Uterus (tissue), 3 donors: ENCODE measurements at regions not wholly inside any gene's neighbourhood (a gene's known extent, or its start where the extent isn't known, plus 50 kb on each side); places are given as distances from the start of the nearest gene placed in this dataset.

Experiments
- DNase-seq, 2 donors: peaks; one replicate each; pipeline ENCODE4 v3.0.0-alpha.2; 2019 to 2020
- H3K27ac ChIP-seq, 2 donors: fragments of 200-600 bp; sonication (generic); 1 replicate in 1 of 2; 2 replicates in 1 of 2; pipeline ENCODE4 v1.5.1; 2016 to 2018
- H3K27me3 ChIP-seq, 2 donors: fragments of 200-600 bp; sonication (generic); one replicate each; pipeline ENCODE4 v1.5.1; 2018 to 2019; ENCODE audit warnings: control low read depth in 1 of 2
- H3K36me3 ChIP-seq, 2 donors: fragments of 200-600 bp; sonication (generic); one replicate each; pipeline ENCODE4 v1.5.1; 2019; ENCODE audit warnings: control low read depth in 1 of 2
- H3K4me1 ChIP-seq, 2 donors: fragments of 200-600 bp; sonication (generic); one replicate each; pipeline ENCODE4 v1.5.1; 2018 to 2019; ENCODE audit warnings: control low read depth in 1 of 2
- H3K4me3 ChIP-seq, 2 donors: fragments of 200-600 bp; sonication (generic); 1 replicate in 1 of 2; 2 replicates in 1 of 2; pipeline ENCODE4 v1.5.1; 2018 to 2019; ENCODE audit warnings: mild to moderate bottlenecking in 1 of 2
- H3K9me3 ChIP-seq, 2 donors: fragments of 200-600 bp; sonication (generic); one replicate each; pipeline ENCODE4 v1.5.1; 2019; ENCODE audit warnings: control low read depth in 1 of 2
- POLR2A ChIP-seq, 2 donors: fragments of 450-650 bp; IDR thresholded peaks; one replicate each; pipeline ENCODE4 v1.6.1; 2016; ENCODE audit warnings: antibody characterized with exemption in 2 of 2, mild to moderate bottlenecking in 1 of 2, moderate library complexity in 1 of 2
- intact Hi-C: fragments of 100-400 bp; cut with DNase I; formaldehyde crosslinking; loops from one replicate; pipeline ENCODE4 v1.15.1; 2023; ENCODE audit warnings: low total_unique reads
- TF ChIP-seq, protein P1 (sequence below), 4 experiments: fragments of 200-600 bp in 2 of 4; fragments of 450-650 bp in 2 of 4; sonication (generic) in 2 of 4; IDR thresholded peaks; one replicate each; pipeline ENCODE4 v1.5.1; 2016 to 2019; ENCODE audit warnings: antibody characterized with exemption in 4 of 4, mild to moderate bottlenecking in 2 of 4, moderate library complexity in 1 of 4
- donor health status: DM: yes; HTN: yes; CAD: no.

DNA sequence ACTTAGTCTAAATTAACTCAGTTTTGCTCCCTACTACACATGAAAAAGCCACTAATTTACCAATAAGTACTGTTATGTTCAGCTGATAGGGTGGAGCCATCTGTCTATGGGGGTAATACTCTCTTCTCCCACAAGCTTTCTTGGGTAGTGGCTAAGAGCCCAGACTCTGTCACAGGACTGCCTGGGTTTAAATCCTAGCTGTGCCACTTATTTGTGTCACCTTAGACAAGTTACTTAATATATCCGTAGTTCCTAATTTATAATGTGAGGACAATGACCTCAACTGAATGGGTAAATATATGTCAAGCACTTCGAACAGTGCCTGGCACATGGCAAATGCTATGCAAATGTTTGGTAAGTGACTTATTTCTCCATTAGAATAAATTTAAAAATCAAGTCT, 185.6 kb downstream of the DACT1 start:
- intact Hi-C loops, result no loop called here

DNA sequence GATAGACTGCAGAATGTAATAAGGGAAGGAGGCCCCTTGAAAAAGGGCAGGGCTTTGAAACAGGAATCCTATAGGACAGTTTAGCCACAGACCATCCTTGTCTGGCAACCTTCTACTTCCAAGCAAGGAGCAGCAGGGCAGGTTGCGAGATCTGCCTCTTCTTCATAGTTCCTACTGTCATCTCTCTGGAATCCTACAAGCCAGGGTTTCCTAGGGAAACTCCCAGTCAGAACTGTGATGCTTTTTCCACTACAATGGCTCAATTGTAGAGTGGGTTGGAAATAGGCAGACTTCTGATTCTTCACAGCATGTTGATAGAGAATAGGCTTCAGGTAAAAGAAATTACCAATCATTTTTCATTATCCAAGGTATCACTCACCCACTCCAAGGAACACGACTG, 186.3 kb downstream of the DACT1 start:
- no peaks in the 10 kb centered on the region for H3K4me1 ChIP-seq
- H3K27me3 ChIP-seq, result no peaks in the 10 kb centered on the region
- intact Hi-C loops, result no loop called here
- H3K9me3 ChIP-seq, result no peaks in the 10 kb centered on the region
- H3K4me3 ChIP-seq, result no peak overlapping the region
- no peaks in the 10 kb centered on the region for H3K36me3 ChIP-seq
- DNase-seq, result no peak
- no peak overlapping the region for H3K27ac ChIP-seq
- TF ChIP-seq POLR2A (IDR thresholded peaks at IDR 0.05), result no peak
- TF ChIP-seq, protein P1, sequence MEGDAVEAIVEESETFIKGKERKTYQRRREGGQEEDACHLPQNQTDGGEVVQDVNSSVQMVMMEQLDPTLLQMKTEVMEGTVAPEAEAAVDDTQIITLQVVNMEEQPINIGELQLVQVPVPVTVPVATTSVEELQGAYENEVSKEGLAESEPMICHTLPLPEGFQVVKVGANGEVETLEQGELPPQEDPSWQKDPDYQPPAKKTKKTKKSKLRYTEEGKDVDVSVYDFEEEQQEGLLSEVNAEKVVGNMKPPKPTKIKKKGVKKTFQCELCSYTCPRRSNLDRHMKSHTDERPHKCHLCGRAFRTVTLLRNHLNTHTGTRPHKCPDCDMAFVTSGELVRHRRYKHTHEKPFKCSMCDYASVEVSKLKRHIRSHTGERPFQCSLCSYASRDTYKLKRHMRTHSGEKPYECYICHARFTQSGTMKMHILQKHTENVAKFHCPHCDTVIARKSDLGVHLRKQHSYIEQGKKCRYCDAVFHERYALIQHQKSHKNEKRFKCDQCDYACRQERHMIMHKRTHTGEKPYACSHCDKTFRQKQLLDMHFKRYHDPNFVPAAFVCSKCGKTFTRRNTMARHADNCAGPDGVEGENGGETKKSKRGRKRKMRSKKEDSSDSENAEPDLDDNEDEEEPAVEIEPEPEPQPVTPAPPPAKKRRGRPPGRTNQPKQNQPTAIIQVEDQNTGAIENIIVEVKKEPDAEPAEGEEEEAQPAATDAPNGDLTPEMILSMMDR (IDR thresholded peaks at IDR 0.05), result no peak

More for the DNA sequence above, 185.6 kb downstream of the DACT1 start:
- Histone ChIP-seq H3K4me3 (no peak overlapping the region), H3K36me3 (no peaks in the 10 kb centered on the region), H3K27ac (no peak overlapping the region), H3K27me3 (no peaks in the 10 kb centered on the region), H3K9me3 (no peaks in the 10 kb centered on the region), H3K4me1 (no peaks in the 10 kb centered on the region)
- DNase-seq, result no peak
- TF ChIP-seq, protein P1 (IDR thresholded peaks at IDR 0.05), result no peak
- TF ChIP-seq POLR2A (IDR thresholded peaks at IDR 0.05), result no peak

DNA sequence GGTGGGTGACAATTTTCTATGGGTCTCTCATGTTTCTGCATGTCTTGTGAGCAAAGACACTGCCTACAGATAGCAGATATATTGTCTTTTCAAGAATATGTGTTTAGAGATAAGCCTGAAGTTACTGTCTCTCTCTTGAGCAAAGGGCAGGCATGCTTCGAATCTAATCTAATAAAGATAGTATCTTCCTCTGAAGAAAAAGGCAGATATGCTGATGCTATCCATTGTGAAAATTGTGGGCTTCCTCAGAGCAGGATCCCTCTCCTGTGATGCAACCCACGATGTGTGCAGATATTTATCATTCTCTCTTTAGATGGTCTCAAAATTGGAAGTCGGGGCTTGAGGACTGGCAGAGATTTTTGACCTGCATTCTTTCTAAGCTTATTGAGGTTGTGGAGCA, 187.0 kb downstream of the DACT1 start:
- Histone ChIP-seq H3K36me3 (no peaks in the 10 kb centered on the region), H3K27me3 (no peaks in the 10 kb centered on the region), H3K4me3 (no peak overlapping the region), H3K9me3 (no peaks in the 10 kb centered on the region), H3K4me1 (no peaks in the 10 kb centered on the region), H3K27ac (no peak overlapping the region)
- intact Hi-C loops, result no loop called here
- no peak for DNase-seq
- no peak for TF ChIP-seq POLR2A (IDR thresholded peaks at IDR 0.05)
- TF ChIP-seq, protein P1 (IDR thresholded peaks at IDR 0.05), result no peak

- no peak overlapping the region for H3K4me3 ChIP-seq
- no peaks in the 10 kb centered on the region for H3K36me3 ChIP-seq
- DNase-seq, result no peak
- no peaks in the 10 kb centered on the region for H3K27me3 ChIP-seq
- no peaks in the 10 kb centered on the region for H3K9me3 ChIP-seq
- TF ChIP-seq POLR2A (IDR thresholded peaks at IDR 0.05), result no peak
- TF ChIP-seq, protein P1 (IDR thresholded peaks at IDR 0.05), result no peak
- intact Hi-C loops, result no loop called here
- H3K4me1 ChIP-seq, result no peaks in the 10 kb centered on the region
- H3K27ac ChIP-seq, result no peak overlapping the region
These were observed 187.8 kb downstream of the DACT1 start for GRCh38 chr14:58825606-58826005.

GRCh38 chr14:58826845-58827686, 189.3 kb downstream of the DACT1 start:
- Histone ChIP-seq H3K27ac (no peak overlapping the region), H3K36me3 (no peaks in the 10 kb centered on the region), H3K4me1 (no peaks in the 10 kb centered on the region), H3K27me3 (no peaks in the 10 kb centered on the region), H3K9me3 (no peaks in the 10 kb centered on the region), H3K4me3 (no peak overlapping the region)
- no peak for DNase-seq
- intact Hi-C loops, result no loop called here
- TF ChIP-seq, protein P1 (IDR thresholded peaks at IDR 0.05), result no peak
- no peak for TF ChIP-seq POLR2A (IDR thresholded peaks at IDR 0.05)
